CD14-positive monocyte (primary cell): ENCODE measurements at regions not wholly inside any gene's neighbourhood (a gene's known extent, or its start where the extent isn't known, plus 50 kb on each side); places are given as distances from the start of the nearest gene placed in this dataset.

ENCODE experiments used
- DNase-seq, 3 donors: peaks; one replicate each; pipeline ENCODE4 v3.0.0-alpha.2; 2011 to 2022
- H2AFZ ChIP-seq: 2 replicates; pipeline ENCODE4 v1.6.0; 2012; ENCODE audit warnings: mild to moderate bottlenecking, low read depth, low read length, inconsistent platforms; ENCODE audit not compliant: insufficient read depth, poor library complexity, severe bottlenecking
- H3K27ac ChIP-seq, 2 donors: 1 replicate in 1 of 2; 2 replicates in 1 of 2; pipeline ENCODE4 v1.5.1; 2012 to 2013; ENCODE audit warnings: low read length in 2 of 2, control low read depth in 1 of 2, inconsistent platforms in 1 of 2, low read depth in 1 of 2, mild to moderate bottlenecking in 1 of 2
- H3K27me3 ChIP-seq, 2 donors: one replicate each; pipeline versions ENCODE4 v1.6.0 to v1.6.1; 2011 to 2013; ENCODE audit warnings: low read length in 2 of 2; ENCODE audit not compliant: control insufficient read depth in 2 of 2, insufficient read depth in 2 of 2
- H3K36me3 ChIP-seq, 2 donors: replicated peaks in 1 of 2; 1 replicate in 1 of 2; 2 replicates in 1 of 2; pipeline versions ENCODE4 v1.5.1 to v1.6.1; 2012 to 2013; ENCODE audit warnings: low read length in 2 of 2, control low read depth in 1 of 2, inconsistent platforms in 1 of 2, mild to moderate bottlenecking in 1 of 2; ENCODE audit not compliant: insufficient read depth in 2 of 2, control insufficient read depth in 1 of 2
- H3K4me1 ChIP-seq, 2 donors: 1 replicate in 1 of 2; 2 replicates in 1 of 2; pipeline versions ENCODE4 v1.5.1 to v1.6.1; 2012 to 2013; ENCODE audit warnings: low read length in 2 of 2, control low read depth in 1 of 2, inconsistent platforms in 1 of 2, mild to moderate bottlenecking in 1 of 2, moderate library complexity in 1 of 2; ENCODE audit not compliant: insufficient read depth in 2 of 2, control insufficient read depth in 1 of 2
- H3K4me2 ChIP-seq: replicated peaks from 2 replicates; pipeline ENCODE3; 2012; ENCODE audit warnings: low read length, moderate library complexity, mild to moderate bottlenecking; ENCODE audit not compliant: poor library complexity, severe bottlenecking; ENCODE audit errors: extremely low read depth
- H3K4me3 ChIP-seq, 3 experiments: fragments of 200-600 bp in 1 of 3; sonication (generic) in 1 of 3; replicated peaks in 1 of 3; 1 replicate in 2 of 3; 2 replicates in 1 of 3; pipeline ENCODE4 v1.5.1; 2011 to 2013; ENCODE audit warnings: low read length in 3 of 3, mild to moderate bottlenecking in 3 of 3, control low read depth in 2 of 3, low read depth in 2 of 3, inconsistent platforms in 1 of 3, moderate library complexity in 1 of 3
- H3K79me2 ChIP-seq: 2 replicates; pipeline ENCODE4 v1.6.0; 2012; ENCODE audit warnings: mild to moderate bottlenecking, control low read depth, inconsistent platforms, low read length, moderate library complexity; ENCODE audit not compliant: insufficient read depth
- H3K9ac ChIP-seq: 2 replicates; pipeline ENCODE4 v1.6.0; 2017; ENCODE audit warnings: low read length, mild to moderate bottlenecking; ENCODE audit not compliant: insufficient read depth, poor library complexity, severe bottlenecking
- H3K9me3 ChIP-seq, 2 donors: replicated peaks in 1 of 2; 1 replicate in 1 of 2; 2 replicates in 1 of 2; pipeline versions ENCODE4 v1.5.1 to v1.6.1; 2012 to 2013; ENCODE audit warnings: low read length in 2 of 2, control low read depth in 1 of 2; ENCODE audit not compliant: control insufficient read depth in 1 of 2, insufficient read depth in 1 of 2
- H4K20me1 ChIP-seq: 2 replicates; pipeline ENCODE4 v1.6.0; 2012; ENCODE audit warnings: mild to moderate bottlenecking, low read length, control low read depth, moderate library complexity; ENCODE audit not compliant: insufficient read depth
- H3K27ac Mint-ChIP-seq, 7 donors: one replicate each; pipeline ENCODE4 v1.8.0; 2020; ENCODE audit warnings: mild to moderate bottlenecking in 7 of 7, mixed read lengths in 7 of 7, moderate library complexity in 6 of 7, inconsistent platforms in 2 of 7
- H3K27me3 Mint-ChIP-seq, 3 donors: one replicate each; pipeline ENCODE4 v1.8.0; 2021 to 2022; ENCODE audit warnings: low read depth in 3 of 3, mild to moderate bottlenecking in 3 of 3, mixed read lengths in 3 of 3, moderate library complexity in 3 of 3, inconsistent platforms in 1 of 3
- H3K36me3 Mint-ChIP-seq, 2 donors: one replicate each; pipeline ENCODE4 v1.8.0; 2020; ENCODE audit warnings: mixed read lengths in 2 of 2, inconsistent platforms in 1 of 2, mild to moderate bottlenecking in 1 of 2
- H3K4me1 Mint-ChIP-seq: one replicate; pipeline ENCODE4 v1.8.0; 2020; ENCODE audit warnings: mild to moderate bottlenecking, mixed read lengths
- H3K4me3 Mint-ChIP-seq, 2 donors: one replicate each; pipeline ENCODE4 v1.8.0; 2020; ENCODE audit warnings: mild to moderate bottlenecking in 2 of 2, mixed read lengths in 2 of 2, moderate library complexity in 1 of 2
- H3K9me3 Mint-ChIP-seq, 7 donors: one replicate each; pipeline ENCODE4 v1.8.0; 2020 to 2022; ENCODE audit warnings: mixed read lengths in 7 of 7, mild to moderate bottlenecking in 6 of 7, moderate library complexity in 6 of 7, inconsistent platforms in 2 of 7
- WGBS: methylation state at CpG from one replicate; pipeline ENCODE4 v1.1.5; 2013; ENCODE audit warnings: missing lambda C conversion rate; ENCODE audit not compliant: insufficient coverage; 5-methylcytosine and 5-hydroxymethylcytosine counted together
- intact Hi-C, 2 donors: fragments of 100-400 bp; cut with micrococcal nuclease; formaldehyde crosslinking; loops; one replicate each; pipeline versions ENCODE4 v1.15.0 to v1.15.1; 2023
- TF ChIP-seq, protein P1 (sequence below): fragments of 200-600 bp; IDR thresholded peaks from one replicate; pipeline ENCODE4 v1.8.0; 2022; ENCODE audit warnings: antibody characterized with exemption, mild to moderate bottlenecking

- no peaks in the 10 kb centered on the region for H3K4me1 Mint-ChIP-seq
- Histone ChIP-seq H3K27me3 (no peaks in the 10 kb centered on the region), H4K20me1 (no peaks in the 10 kb centered on the region), H2AFZ (no peak overlapping the region), H3K36me3 (no peaks in the 10 kb centered on the region), H3K27ac (no peak overlapping the region), H3K4me1 (no peaks in the 10 kb centered on the region), H3K9ac (no peak overlapping the region), H3K79me2 (no peaks in the 10 kb centered on the region), H3K4me3 (no peak overlapping the region), H3K9me3 (peaks cover 10 to 15% of the 10 kb centered on the region in 2 donors), H3K4me2 (no peak overlapping the region)
- TF ChIP-seq, protein P1, sequence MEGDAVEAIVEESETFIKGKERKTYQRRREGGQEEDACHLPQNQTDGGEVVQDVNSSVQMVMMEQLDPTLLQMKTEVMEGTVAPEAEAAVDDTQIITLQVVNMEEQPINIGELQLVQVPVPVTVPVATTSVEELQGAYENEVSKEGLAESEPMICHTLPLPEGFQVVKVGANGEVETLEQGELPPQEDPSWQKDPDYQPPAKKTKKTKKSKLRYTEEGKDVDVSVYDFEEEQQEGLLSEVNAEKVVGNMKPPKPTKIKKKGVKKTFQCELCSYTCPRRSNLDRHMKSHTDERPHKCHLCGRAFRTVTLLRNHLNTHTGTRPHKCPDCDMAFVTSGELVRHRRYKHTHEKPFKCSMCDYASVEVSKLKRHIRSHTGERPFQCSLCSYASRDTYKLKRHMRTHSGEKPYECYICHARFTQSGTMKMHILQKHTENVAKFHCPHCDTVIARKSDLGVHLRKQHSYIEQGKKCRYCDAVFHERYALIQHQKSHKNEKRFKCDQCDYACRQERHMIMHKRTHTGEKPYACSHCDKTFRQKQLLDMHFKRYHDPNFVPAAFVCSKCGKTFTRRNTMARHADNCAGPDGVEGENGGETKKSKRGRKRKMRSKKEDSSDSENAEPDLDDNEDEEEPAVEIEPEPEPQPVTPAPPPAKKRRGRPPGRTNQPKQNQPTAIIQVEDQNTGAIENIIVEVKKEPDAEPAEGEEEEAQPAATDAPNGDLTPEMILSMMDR, result no peak
- WGBS, result no CpG with 5 or more reads among the region's 1 CpG
- no peaks in the 10 kb centered on the region for H3K36me3 Mint-ChIP-seq
- H3K27me3 Mint-ChIP-seq, result no peaks in the 10 kb centered on the region
- peaks cover 0 to 13% (median 11%) of the 10 kb centered on the region in 7 donors for H3K9me3 Mint-ChIP-seq
- no peak for DNase-seq
- H3K4me3 Mint-ChIP-seq, result no peak overlapping the region
- intact Hi-C loops, result no loop called here
- H3K27ac Mint-ChIP-seq, result no peak overlapping the region
These were observed 223.8 kb downstream of the KIF2B start for GRCh38 chr17:54046570-54046969.

- H3K4me1 Mint-ChIP-seq, result no peaks in the 10 kb centered on the region
- Histone ChIP-seq H3K27me3 (no peaks in the 10 kb centered on the region), H3K36me3 (no peaks in the 10 kb centered on the region), H3K9me3 (no peaks in the 10 kb centered on the region), H4K20me1 (no peaks in the 10 kb centered on the region), H2AFZ (no peak overlapping the region), H3K4me3 (no peak overlapping the region), H3K27ac (no peak overlapping the region), H3K79me2 (no peaks in the 10 kb centered on the region), H3K4me1 (no peaks in the 10 kb centered on the region), H3K9ac (no peak overlapping the region), H3K4me2 (no peak overlapping the region)
- intact Hi-C loops, result no loop called here
- WGBS, result no CpG with 5 or more reads among the region's 1 CpG
- H3K27me3 Mint-ChIP-seq, result no peaks in the 10 kb centered on the region
- no peak for DNase-seq
- no peak overlapping the region for H3K27ac Mint-ChIP-seq
- peaks cover 0 to 7% (median 3%) of the 10 kb centered on the region in 7 donors for H3K9me3 Mint-ChIP-seq
- TF ChIP-seq, protein P1, result no peak
- no peak overlapping the region for H3K4me3 Mint-ChIP-seq
- H3K36me3 Mint-ChIP-seq, result no peaks in the 10 kb centered on the region
These were observed 240.9 kb downstream of the KIF2B start for GRCh38 chr17:54063639-54064038.
